BE2C (cell line): ENCODE measurements at regions not wholly inside any gene's neighbourhood (a gene's known extent, or its start where the extent isn't known, plus 50 kb on each side); places are given as distances from the start of the nearest gene placed in this dataset.

Experiments
- DNase-seq: peaks from one replicate; pipeline ENCODE4 v3.0.0-alpha.2; 2020
- H3K27me3 ChIP-seq: fragments of 250-450 bp; sonication (Bioruptor Pico); 2 replicates; pipeline ENCODE4 v1.5.1; 2020; ENCODE audit warnings: mild to moderate bottlenecking
- H3K36me3 ChIP-seq: fragments of 250-450 bp; sonication (Bioruptor Pico); 2 replicates; pipeline ENCODE4 v1.5.1; 2020; ENCODE audit warnings: mild to moderate bottlenecking
- H3K4me1 ChIP-seq: fragments of 250-450 bp; sonication (Bioruptor Pico); 2 replicates; pipeline ENCODE4 v1.5.1; 2020
- H3K4me3 ChIP-seq: 2 replicates; pipeline ENCODE4 v1.5.1; 2011; ENCODE audit warnings: low read depth, low read length
- H3K9me3 ChIP-seq: fragments of 250-450 bp; sonication (Bioruptor Pico); 2 replicates; pipeline ENCODE4 v1.5.1; 2020
- TF ChIP-seq, protein P1 (sequence below): IDR thresholded peaks from 2 replicates; pipeline ENCODE4 v1.5.1; 2012; ENCODE audit warnings: mild to moderate bottlenecking, low read depth, low read length

DNA sequence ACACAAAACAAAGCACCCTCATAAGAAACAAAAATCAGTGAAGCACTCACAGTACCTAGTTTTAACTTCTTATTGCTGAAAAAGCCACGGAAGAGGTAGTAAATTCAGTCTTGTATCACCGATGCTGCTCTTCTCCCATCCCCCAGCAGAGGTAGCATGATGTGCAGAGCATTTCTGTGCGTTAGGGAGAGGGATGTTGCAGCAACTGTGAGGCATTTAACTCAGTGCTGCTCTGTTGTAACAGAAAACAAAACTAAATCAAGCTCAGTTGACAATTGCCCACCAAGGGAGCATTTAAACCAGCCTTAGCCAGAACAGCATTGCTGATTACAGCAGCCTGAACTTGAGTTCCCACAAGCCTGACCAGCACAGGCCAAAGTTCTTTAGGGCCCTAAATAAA, 1279.7 kb upstream of the ADGRL3 start:
- Histone ChIP-seq H3K9me3 (no peaks in the 10 kb centered on the region), H3K27me3 (no peaks in the 10 kb centered on the region), H3K36me3 (no peaks in the 10 kb centered on the region), H3K4me1 (no peaks in the 10 kb centered on the region), H3K4me3 (no peak overlapping the region)
- DNase-seq, result no peak
- TF ChIP-seq, protein P1, sequence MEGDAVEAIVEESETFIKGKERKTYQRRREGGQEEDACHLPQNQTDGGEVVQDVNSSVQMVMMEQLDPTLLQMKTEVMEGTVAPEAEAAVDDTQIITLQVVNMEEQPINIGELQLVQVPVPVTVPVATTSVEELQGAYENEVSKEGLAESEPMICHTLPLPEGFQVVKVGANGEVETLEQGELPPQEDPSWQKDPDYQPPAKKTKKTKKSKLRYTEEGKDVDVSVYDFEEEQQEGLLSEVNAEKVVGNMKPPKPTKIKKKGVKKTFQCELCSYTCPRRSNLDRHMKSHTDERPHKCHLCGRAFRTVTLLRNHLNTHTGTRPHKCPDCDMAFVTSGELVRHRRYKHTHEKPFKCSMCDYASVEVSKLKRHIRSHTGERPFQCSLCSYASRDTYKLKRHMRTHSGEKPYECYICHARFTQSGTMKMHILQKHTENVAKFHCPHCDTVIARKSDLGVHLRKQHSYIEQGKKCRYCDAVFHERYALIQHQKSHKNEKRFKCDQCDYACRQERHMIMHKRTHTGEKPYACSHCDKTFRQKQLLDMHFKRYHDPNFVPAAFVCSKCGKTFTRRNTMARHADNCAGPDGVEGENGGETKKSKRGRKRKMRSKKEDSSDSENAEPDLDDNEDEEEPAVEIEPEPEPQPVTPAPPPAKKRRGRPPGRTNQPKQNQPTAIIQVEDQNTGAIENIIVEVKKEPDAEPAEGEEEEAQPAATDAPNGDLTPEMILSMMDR, result no peak

DNA sequence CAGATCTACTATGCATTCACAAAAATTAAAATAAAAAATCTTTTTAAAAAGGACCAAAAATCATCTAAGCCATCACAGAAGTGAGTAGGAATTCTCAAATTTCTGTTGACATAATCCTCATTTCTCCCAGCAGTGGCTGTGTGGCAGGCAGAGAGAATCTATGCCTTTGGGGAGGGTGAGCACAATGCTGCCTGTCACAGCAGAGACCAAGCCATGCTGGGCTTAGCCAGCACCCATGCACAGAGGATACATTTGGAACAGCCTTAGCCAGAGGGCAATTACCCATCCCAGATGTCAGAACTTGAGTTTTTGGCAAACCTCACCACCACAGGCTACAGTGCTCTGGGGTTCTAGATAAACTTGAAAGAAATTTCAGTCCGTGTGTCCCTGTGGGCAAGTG, 1274.8 kb upstream of the ADGRL3 start:
- H3K4me3 ChIP-seq, result no peak overlapping the region
- DNase-seq, result no peak

DNA sequence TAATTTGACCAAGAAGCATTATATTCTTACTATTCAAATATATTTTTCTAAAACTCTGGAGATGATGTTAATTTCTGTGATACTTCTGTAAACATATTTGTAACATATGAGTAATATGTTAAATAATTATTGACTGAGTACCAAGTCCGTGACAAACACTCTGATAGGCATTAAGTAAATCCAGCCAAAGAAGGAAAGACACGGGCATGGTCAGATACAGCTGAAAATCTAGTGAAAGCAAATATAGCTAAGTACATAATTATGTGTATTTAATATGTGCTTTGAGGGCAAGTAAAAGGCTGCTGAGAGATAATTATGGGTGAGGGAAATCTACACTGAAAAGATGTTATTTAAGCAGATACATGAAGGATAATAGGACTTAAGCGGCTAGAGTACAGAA, 1263.6 kb upstream of the ADGRL3 start:
- no peak for DNase-seq
- Histone ChIP-seq H3K9me3 (no peaks in the 10 kb centered on the region), H3K36me3 (no peaks in the 10 kb centered on the region), H3K4me1 (no peaks in the 10 kb centered on the region), H3K27me3 (no peaks in the 10 kb centered on the region), H3K4me3 (no peak overlapping the region)
- TF ChIP-seq, protein P1, result no peak

More for the DNA sequence above, 1274.8 kb upstream of the ADGRL3 start:
- TF ChIP-seq, protein P1, result no peak
- no peaks in the 10 kb centered on the region for H3K36me3 ChIP-seq
- H3K27me3 ChIP-seq, result no peaks in the 10 kb centered on the region
- H3K9me3 ChIP-seq, result no peaks in the 10 kb centered on the region
- H3K4me1 ChIP-seq, result no peaks in the 10 kb centered on the region

DNA sequence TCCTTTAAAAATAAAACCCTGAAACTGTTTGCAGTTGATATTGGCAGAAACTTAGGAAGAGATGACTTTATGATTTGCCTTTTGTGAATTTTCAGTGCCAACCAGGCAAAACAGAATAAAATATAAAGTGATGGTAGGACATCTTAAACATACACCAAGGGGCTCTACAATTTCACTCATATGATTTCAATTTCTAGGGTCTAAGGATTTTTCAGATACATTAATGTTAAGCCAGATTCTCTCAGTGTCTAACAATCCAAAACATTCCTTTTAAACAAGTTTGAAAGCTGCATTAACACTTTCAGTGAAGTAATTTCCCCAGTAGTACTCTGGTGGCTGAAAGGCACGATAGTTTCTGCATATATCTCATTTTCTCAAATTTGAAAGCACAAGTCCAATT, 1262.0 kb upstream of the ADGRL3 start:
- Histone ChIP-seq H3K27me3 (no peaks in the 10 kb centered on the region), H3K4me1 (no peaks in the 10 kb centered on the region), H3K9me3 (no peaks in the 10 kb centered on the region), H3K36me3 (no peaks in the 10 kb centered on the region), H3K4me3 (no peak overlapping the region)
- TF ChIP-seq, protein P1, result no peak
- no peak for DNase-seq

DNA sequence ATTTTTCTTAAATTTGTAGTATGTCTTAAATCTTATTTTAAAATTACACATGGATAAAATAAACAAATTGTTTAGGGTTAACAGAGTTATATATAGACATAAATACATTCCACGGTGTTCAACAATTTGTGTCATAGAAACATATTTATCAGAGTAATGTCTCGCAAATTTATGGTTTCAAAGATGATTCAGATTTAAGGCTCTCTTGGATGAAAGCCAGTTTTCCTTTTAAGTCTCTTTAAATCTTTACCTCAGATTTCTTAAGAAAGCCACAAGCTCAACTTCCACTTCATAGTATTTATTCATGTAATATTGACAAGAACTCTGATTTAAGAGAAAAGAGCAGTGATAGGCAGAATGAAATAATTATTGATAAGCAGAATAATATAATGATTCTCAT, 1254.8 kb upstream of the ADGRL3 start:
- DNase-seq, result no peak
- H3K9me3 ChIP-seq, result peaks cover 4% of the 10 kb centered on the region; the same call in 1 of the 2 replicates

DNA sequence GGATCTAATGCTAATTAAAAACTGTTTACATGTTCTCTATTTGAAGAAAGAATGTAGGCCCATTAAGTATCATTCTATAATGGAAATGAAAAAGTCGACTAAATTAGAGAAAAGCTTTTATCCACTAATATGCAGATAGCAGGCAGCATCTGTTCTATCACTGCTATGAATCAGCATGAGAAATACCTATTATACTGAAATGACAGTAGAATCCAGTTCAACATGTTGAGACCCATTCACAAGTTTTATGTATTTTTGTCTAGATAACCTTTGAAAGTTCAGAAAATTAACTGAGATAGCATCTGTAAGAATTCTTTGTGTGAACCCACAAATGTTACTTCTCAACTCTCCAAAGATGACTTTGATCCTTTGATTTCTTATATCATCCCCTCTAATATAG, 1254.4 kb upstream of the ADGRL3 start:
- Histone ChIP-seq H3K9me3 (peaks cover 4% of the 10 kb centered on the region; the same call in 1 of the 2 replicates), H3K36me3 (no peaks in the 10 kb centered on the region), H3K4me3 (no peak overlapping the region), H3K27me3 (no peaks in the 10 kb centered on the region), H3K4me1 (no peaks in the 10 kb centered on the region)
- TF ChIP-seq, protein P1, result no peak
- no peak for DNase-seq

More for the DNA sequence above, 1254.8 kb upstream of the ADGRL3 start:
- no peaks in the 10 kb centered on the region for H3K36me3 ChIP-seq
- no peaks in the 10 kb centered on the region for H3K27me3 ChIP-seq
- no peaks in the 10 kb centered on the region for H3K4me1 ChIP-seq
- TF ChIP-seq, protein P1, result no peak
- no peak overlapping the region for H3K4me3 ChIP-seq
